ENCODE measurements at regions not wholly inside any gene's neighbourhood (a gene's known extent, or its start where the extent isn't known, plus 50 kb on each side); places are given as distances from the start of the nearest gene placed in this dataset.

DNA sequence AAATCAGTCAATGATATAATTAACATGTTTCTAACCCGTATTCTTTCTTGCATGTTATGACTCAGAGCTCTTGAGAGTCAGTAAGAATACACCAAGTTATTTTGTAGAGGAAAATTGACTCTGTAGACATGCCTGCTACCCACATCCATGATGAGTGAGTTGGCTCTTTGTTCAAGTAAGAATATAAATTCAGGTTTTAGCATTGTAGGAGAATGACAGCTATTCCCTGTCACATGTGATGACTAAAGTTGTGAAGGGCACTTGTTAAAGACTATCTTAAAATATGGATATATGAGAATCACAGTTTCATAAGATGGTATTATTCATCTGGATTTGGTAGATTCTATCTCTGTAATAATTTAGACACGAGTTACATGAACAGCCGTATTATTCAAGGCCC is 209.1 kb downstream of the CCDC59 start:
- DNase-seq = no peak

DNA sequence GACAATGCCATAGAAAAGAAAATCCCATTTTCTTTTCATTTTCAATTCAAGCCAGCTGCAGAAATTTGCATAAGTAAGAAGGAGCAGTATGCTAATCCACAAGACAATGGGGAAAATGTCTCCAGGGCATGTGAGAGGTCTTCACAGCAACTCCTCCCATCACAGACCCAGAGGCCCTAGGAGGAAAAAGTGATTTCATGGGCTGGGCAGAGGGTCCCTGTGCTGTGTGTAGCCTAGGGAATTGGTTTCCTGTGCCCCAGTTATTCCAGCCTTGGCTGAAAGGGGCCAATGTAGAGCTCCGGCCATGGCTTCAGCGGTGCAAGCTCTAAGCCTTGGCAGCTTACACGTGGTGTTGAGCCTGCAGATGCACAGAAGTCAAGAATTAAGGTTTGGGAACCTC is 211.4 kb downstream of the CCDC59 start:
- DNase-seq = no peak

DNA sequence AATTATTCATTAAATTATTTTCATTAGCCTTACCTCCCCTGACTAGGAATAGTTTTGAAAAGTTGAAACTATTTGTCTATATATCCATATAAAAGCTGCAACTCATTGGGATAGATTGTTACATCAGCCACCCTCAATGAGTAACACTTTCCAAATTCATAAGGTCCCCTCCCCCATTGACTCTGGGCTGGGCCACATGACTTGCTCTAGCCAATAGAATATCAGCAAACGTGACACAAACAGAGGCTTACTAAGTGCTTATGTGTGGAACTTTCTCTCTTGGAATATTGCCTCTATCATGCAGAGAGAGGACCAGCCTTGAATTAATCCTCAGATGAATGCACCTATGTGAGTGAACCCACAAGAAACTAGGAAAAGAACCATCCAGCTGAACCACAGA is 213.7 kb downstream of the CCDC59 start:
- DNase-seq = no peak

DNA sequence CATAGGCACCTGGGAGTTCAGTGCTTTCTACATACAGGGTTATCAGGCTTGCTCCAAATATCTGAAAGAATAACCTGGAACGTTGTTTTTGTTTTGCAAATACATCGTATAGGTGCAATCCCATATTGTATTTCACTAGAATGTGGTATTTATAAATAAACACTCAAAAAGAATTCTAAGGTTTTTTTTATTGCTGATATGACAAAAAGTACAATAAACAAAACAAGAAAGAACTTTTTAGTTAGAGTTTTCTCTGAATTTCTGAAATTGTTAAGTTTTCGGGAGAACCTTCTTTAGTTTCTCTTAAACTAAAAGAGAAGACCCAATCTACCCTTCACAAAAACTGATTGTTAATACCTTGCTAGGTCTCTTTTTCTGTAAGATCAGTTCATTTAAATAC is 225.8 kb downstream of the CCDC59 start:
- no peak for DNase-seq

DNA sequence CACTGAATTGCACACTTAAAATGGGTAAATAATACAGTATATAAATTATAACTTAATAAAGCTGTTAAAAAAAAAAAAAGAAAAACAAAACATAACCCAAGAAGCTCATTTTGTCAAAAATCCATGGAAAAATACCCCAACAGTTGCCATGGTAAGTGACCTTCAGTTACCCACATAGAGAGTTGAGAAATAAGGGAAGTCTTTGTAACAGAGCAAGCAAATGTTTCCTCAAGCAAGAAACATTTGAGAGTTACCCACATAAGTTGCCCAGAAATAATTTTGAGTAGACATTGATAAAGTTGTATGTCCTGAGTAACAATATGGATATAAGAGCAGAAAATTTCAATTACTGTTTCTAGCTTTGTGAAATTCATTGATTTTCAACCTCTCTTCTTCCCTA is 227.4 kb downstream of the CCDC59 start:
- DNase-seq = no peak

DNA sequence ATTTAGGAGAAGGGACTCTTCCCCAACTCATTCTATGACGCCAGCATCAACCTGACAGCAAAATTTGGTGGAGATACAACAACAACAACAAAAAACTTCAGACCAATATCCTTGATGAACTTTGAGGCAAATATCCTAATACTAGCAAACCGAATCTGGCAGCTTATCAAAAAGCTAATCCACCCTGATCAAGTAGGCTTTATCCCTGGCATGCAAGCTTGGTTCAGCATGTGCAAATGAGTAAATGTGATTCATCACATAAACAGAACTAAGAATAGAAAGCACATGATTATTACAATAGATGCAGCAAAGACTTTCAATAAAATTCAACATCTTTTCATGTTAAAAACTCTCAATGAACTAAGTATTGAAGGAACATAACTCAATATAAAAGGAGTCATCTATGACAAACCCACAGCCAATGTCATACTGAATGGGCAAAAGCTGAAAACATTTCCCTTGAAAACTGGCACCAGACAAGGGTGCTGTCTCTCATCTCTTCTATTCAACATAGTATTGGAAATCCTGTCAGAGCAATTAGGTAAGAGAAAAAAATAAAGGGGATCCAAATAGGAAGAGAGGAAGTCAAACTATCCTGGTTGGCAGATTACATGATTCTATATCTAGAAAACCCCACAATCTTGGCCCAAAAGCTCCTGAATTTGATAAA is 233.3 kb downstream of the CCDC59 start:
- no peak for DNase-seq

DNA sequence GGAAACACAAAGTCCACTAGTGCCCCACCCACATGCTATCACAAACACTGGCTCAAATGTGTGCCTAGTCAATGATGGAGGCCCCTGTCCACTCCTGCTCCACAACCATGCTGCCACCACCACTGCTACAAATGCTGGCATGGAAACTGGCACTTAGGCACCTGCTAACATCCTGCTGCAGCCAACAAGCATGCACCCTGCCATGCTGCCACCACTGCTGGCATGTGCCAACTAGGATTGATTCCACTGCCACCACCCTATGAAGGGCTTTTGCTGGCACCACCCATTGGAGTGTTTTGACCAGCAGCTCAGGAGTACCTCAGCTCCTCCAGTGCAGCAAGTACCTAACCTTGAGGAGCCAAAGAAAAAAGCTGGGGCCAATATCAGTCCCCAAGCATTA is 236.6 kb downstream of the CCDC59 start:
- DNase-seq = no peak

DNA sequence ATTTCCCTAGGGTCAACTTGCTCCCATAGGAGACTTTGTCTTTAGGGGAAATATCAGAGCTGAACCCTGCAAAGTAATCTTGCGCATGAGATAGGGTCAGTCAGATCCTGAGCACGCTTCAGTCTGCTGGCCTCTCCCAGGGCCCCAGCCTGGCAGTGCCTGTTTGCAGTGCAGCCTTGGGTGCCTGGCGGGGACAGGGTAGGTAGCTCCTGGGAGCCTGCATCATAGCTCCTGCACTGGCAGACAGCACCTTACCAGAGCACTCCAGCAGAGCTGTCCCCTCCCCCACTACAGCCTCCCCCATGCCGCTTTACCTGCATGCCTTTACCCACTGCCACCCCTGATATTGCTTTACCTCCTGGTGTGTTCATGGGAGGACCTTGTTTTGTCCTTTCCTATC is 237.3 kb downstream of the CCDC59 start:
- no peak for DNase-seq

DNA sequence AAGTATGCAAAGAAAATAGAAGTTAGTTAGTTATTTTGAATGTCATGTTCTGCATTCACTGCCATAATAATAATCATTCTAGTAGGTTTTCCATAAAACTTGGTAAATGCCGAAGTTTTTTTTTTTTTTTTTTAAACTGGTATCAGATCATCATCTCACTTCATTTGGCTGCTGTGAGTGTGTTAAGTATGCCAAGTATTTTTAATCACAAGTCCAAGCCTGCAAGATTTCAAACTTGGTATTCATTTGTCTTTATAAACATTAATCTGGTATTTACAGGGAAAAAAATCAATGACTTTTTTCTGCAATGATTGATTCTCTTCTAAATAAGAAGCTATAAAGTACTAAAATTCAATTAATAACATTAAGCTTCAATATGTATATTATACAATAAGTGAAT is 248.9 kb downstream of the CCDC59 start:
- DNase-seq = no peak

DNA sequence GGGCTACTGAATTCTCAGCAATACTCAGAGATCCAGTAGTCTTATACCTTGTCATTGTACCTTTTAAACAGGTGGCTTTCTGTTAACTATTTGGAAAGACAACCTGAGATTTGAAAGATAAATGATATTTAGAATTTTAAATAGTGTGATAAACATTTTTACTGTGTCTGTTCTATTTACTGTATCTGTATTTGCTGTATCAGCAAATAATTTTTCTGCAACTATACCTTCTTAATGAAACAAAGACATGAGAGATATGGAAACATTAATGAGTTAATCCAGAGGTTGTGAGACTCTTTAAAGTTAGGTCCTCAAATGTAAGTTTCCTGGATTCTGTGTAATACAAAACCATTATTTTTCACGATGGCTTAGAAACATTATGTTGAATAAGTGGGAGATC is 249.6 kb downstream of the CCDC59 start:
- DNase-seq = no peak

DNA sequence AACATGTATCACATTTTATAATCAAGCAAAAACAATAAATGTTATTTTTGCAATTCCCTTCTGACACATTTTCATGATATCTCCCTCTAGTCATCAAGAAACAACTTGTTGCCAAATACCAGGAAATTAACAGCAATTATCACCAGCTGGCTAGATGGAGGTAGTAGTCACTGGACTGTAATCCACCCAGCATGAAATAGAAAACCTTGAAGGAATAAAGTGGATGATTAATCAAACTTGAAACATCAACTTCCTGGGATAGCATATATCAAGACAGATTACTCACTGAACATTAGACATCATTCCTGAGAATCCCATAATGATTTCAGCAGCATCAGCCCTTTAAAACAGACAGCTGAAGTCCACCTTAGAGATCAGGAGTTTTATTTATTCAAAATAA is 259.0 kb downstream of the CCDC59 start:
- no peak for DNase-seq

DNA sequence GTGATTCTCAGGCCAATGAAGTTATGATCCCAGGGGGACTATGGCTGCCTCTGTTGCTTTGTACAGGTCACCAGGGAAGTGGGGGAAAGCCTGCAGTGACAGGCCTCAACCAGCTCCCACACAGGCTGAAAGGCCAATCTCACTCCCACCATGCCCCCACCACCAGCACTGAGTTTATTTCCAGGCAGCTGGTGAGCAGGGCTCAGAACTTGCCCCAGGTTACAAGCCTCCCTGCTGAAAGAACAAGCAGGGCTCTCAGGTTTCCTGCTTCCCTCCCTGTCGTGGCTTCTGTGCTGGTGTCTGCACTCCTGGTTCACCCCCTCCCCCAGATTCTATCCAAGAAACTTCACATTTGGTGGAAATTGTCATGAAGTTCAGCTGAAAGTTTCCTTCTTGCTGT is 260.3 kb downstream of the CCDC59 start:
- DNase-seq = no peak

DNA sequence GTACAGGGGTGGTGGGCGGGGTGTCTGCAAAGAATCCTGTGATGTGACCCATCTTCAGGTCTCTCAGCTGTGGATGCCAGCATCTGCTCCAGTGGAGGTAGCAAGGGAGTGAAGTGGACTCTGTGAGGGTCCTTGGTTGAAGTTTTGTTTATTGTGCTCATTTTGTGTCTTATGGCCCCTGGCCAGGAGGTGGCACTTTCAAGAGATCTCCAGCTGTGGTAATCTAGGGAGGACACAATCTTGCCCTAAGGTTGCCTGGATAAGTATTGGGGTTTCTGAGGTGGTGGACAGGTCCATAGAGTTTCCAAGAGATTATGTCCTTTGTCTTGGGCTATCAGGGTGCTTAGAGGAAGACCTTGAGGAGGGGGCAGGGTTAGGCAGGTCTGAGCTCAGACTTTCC is 260.7 kb downstream of the CCDC59 start:
- DNase-seq = no peak

DNA sequence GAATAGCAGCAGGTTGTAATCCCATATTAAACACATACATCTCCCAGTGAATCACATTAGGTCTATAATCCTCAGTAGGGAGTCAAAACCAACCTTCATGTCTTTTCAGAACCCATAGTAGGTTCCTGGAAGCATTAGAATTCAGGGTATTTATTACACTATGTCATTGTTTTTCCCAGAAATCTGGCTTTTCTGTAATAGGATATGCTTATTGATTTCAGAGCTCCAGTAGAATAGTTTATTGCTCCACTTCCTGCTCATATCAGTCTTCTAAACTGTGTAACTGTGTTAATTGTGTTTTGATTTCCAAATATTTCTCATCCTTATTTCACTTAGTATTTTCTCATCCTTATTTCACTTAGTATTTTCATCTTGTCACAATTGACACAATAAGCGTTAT is 268.0 kb downstream of the CCDC59 start:
- no peak for DNase-seq

DNA sequence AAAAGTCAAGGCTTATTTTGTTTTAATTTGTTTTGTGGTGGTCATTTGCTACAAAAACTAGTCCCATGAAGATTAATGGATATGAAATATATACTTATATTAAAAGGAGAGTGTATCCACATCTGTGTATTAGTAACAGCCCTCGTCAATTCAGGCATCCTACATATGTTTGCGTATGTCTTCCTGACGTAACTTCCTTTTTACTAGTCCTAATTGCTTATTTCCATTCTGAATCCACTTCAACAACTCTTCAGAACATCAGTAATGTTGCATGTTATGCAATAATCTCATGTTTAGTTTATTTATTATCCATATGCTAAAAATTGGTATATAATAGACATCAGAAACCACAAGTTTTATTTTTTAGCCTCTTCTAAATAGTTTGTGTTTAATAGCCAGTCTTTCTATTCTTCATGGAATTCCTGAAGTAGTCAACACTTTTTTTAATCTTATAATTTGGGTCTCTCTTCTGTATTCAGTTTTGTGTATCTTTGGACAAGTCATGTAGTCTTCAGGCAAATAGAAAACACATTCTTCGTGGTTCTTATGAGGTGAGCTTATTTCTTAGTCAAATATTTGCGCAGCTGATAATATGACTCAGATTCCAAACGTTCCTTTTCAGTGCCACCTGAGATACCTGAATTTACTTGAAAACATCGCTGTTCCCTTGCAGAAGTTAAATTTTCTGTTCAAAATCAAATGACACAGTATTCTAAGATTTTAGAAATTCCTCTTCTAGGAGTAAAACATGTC is 268.6 kb downstream of the CCDC59 start:
- no peak for DNase-seq

DNA sequence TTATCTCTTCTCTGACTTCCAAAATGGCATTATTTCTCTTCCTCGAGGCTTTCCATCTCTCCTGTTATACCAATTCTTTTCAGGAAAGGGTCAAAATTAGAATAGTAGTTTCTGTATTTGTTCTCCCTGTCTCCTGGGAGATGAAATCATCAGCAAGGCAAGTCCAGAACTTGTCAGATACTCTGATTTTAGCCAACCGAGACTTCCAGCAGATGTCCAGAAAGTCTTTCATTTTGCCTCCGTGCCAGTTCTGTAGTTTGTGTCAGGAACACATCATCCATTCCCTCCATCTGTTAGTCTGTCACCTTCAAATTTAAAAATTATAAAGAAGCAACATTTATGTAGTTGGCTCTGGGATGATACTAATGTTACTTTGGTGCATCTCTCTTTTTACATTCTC is 275.7 kb downstream of the CCDC59 start:
- DNase-seq = no peak

DNA sequence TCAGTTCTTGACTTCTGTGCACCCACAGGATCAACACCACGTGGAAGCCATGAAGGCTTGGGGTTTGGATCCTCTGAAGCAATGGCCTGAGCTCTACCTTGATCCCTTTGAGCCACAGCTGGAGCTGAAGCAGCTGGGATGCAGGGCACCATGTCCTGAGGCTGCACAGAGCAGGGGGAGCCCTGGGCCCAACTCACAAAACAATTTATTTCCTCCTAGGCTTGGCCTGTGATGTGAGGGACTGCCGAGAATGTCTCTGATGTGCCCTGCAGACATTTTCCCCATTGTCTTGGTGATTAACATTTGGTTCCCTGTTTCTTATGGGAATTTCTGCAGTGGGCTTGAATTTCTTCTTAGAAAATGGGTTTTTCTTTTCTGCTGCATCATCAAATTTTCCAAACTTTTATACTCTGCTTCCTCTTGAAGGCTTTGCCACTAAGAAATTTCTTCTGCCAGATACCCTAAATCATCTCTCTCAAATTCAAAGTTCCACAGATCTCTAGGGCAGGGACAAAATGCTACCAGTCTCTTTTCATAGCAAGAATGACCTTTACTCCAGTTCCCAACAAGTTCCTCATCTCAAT is 288.2 kb downstream of the CCDC59 start:
- DNase-seq = no peak

DNA sequence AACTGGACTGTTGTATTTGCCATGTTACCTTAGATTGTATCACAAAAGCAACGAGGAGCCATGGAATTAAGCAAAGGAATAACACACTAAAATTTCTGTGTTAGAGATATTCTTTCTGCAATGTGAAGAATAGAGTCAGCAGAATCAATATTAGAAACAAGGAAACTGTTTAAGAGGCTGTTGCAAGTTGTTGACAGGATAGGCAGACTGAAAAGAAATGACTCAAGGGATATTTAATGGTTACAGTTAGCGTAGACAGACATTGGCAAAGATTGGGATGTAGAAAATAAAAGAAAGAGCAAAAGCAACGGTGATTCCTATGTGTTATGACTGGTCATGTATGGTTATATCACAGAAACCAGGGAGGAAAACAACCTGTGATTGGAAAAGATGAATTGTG is 299.0 kb upstream of the PPFIA2 start:
- DNase-seq = no peak

DNA sequence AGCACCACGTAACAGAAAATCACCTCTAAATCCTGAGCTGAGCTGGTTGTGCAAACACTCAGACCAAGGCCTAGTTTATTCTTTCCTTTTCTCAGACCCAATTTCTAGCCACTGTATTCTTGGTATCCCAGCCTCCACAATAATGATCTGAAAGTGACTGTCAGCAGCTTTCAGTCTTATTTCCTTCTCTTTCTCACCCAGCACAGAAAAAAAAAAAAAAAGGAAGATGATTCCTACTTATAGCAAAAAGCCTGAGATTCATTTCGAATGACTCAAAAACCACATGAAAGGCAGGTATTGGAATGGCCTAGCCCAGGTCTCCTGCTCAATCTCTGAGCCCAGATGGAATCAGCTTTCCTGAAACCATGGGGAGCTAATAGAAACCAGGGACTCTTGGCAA is 298.6 kb upstream of the PPFIA2 start:
- DNase-seq = no peak

DNA sequence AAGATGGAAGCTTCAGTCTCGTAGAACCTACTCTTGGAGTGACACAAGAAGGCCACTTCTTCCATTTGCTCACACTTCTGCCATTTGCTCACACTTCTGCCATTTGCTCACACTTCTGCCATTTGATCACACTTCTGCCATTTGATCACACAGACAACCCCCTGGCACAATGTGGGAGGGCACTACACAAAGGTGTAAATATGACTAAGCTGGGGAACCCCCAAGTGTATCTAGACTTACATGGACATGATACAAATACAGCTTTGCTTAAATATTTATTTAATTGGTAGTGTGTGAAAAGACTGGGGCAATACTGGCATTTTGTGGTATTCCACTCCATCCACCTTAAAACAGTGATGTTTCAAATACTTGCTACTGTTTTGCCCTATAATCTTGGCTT is 296.2 kb upstream of the PPFIA2 start:
- no peak for DNase-seq

DNA sequence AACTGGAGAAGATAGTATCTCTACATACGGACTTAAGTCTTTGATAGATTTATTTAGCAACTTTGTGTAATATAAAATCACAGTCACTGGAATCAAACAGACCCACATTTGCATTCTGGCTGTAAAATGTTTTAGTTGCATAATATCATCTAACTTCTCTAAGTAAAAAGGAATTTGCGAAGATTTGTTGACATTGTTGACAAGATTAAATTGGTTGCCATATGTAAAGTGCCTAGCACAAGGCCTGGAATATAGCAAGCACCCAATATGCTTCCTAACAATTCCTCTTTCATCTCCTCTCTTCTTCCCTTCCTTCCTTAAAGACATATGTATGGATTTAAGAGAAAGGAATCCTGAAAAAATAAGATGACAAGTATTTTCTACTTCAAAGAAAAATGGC is 295.4 kb upstream of the PPFIA2 start:
- DNase-seq = no peak

DNA sequence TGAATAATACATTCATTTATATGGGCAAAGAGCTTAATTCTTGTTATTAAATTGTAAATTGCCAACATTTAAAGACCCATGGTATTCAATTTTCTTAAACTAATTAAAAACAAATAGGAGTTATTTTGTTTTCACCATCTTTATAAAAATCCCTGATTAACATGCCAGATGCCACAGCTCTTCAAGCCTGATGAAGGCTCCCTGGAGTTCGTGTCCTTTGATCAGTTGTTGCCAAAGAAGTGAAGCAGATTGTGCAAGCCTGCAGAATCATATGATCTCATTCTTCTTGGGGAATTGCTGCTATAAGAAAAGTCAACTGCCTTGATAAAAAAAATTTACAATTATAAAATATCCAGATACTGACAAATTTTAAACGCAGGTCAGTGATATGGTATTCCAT is 288.3 kb upstream of the PPFIA2 start:
- no peak for DNase-seq

DNA sequence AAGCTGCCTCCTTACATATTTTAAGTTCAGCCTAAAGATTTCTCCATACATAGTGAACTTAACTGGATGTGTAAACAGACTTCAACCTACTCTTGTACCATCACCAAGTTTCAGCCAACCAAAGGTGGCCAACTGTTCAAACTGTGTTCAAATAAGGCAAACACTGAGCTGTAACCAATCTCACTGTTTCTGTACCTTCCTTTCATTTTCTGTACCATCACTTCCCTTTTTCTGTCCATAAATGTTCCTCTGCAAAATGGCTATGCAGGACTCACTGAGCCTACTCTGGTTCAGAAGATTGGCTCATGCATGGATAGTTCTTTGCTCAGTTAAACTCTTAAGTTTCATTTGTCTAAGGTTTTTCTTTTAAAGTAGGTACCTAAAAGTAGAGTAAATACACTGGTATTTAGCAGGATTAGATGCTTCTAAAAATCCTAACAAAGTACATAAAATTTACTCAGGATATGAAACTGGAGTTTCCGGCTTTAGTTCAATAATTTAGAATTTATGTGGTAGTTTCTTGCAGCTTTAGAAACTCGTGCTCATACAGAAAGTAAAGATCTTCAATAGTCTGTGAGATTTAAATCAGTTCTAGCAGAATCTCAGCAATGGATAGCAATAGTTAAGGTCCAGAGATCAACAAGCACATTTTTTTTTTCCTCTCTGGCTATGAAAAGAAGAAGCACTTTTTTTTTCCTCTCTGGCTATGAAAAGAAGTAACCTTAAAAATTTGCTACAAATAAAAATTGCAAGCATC is 282.0 kb upstream of the PPFIA2 start:
- DNase-seq = no peak

DNA sequence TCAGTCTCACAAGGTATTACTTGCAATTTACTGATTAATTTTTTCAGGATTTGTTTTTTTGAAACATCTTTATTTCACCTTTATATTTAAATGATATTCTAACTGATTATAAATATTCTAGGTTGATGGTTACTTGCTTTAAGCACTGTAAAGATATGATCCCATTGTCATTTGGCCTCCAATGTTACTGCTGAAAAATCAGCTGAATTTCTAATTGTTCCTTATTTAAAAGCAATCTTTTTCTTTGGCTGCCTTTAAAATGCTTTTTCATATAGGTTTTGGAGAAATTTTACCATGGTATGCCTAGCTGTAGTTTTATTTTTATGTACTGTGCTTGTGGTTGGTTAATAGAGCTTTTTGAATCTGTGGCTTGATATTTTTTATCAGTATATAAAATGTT is 275.6 kb upstream of the PPFIA2 start:
- no peak for DNase-seq
